ENCODE measurements at regions not wholly inside any gene's neighbourhood (a gene's known extent, or its start where the extent isn't known, plus 50 kb on each side); places are given as distances from the start of the nearest gene placed in this dataset.

DNA sequence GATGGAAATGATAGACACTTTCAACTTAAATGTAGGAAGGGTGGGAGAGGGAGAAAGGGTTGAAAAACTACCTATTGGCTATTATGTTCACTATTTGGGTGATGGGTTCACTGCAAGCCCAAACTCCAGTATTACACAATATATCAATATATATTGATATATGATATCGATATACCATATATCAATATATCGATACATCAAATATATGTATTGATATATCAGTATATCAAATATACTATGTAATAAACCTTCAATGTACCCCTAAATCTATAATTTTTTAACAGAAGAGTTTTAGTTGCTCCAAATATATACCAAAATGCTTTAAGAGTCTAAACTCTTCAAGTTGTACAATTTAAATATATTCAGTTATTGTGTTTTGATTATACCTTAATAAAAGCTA, 302.0 kb upstream of the RGMB start:
- intact Hi-C loops (cut with DNase I) = no loop called here
- Histone ChIP-seq H3K36me3 (no peaks in the 10 kb centered on the region), H3K4me3 (no peak overlapping the region), H3K27ac (no peak overlapping the region), H3K4me1 (no peaks in the 10 kb centered on the region), H3K9me3 (no peaks in the 10 kb centered on the region), H3K27me3 (ENCODE audit: low read depth) (no peaks in the 10 kb centered on the region)
- ATAC-seq (no peak), DNase-seq (no peak)
- TF ChIP-seq, protein P1, sequence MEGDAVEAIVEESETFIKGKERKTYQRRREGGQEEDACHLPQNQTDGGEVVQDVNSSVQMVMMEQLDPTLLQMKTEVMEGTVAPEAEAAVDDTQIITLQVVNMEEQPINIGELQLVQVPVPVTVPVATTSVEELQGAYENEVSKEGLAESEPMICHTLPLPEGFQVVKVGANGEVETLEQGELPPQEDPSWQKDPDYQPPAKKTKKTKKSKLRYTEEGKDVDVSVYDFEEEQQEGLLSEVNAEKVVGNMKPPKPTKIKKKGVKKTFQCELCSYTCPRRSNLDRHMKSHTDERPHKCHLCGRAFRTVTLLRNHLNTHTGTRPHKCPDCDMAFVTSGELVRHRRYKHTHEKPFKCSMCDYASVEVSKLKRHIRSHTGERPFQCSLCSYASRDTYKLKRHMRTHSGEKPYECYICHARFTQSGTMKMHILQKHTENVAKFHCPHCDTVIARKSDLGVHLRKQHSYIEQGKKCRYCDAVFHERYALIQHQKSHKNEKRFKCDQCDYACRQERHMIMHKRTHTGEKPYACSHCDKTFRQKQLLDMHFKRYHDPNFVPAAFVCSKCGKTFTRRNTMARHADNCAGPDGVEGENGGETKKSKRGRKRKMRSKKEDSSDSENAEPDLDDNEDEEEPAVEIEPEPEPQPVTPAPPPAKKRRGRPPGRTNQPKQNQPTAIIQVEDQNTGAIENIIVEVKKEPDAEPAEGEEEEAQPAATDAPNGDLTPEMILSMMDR (IDR thresholded peaks at IDR 0.05) = no peak

DNA sequence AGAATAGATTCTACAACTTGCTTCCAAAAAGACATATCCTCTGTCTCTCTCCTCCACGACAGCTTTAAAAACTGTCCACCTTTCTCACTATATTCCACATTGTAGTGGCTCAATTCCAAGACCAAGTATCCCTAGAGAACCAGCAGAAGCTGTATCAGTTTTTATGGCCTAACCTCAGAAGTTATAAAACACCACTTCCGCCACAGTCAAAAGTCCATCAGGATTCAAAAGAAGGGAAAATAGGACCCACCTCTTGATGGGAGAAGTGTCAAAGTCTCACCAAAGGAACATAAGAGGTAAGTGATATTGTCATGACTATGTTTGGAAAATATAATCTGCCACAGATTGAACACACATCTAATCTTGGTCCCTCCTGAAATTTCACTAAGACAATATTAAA, 299.2 kb upstream of the RGMB start:
- DNase-seq (no peak), ATAC-seq (no peak)
- Histone ChIP-seq H3K36me3 (no peaks in the 10 kb centered on the region), H3K4me1 (no peaks in the 10 kb centered on the region), H3K9me3 (no peaks in the 10 kb centered on the region), H3K27me3 (ENCODE audit: low read depth) (no peaks in the 10 kb centered on the region), H3K27ac (no peak overlapping the region), H3K4me3 (no peak overlapping the region)
- TF ChIP-seq, protein P1 (IDR thresholded peaks at IDR 0.05) = no peak
- intact Hi-C loops (cut with DNase I) = no loop called here

DNA sequence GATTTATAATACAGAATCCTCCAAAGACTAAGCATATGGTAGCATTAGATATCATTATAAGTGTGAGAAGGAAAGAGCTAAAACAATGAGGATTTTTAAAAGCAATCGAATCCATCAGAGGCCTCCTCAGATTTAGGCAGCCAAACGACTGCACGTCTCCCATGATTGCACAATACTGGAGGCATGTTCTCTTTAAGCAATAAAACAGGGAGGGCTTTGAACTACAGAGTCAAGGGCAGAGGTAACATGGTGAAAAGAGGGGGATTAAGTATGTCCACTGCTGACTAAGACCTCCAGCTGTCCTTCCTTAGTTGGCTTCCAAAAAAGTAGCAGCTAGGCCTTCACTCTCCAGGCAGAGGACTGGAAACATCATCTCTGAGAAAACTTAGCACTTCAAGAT, 298.7 kb upstream of the RGMB start:
- H3K9me3 ChIP-seq = no peaks in the 10 kb centered on the region
- H3K27ac ChIP-seq = no peak overlapping the region
- H3K27me3 ChIP-seq (ENCODE audit: low read depth) = no peaks in the 10 kb centered on the region
- TF ChIP-seq, protein P1 (IDR thresholded peaks at IDR 0.05) = no peak
- no peaks in the 10 kb centered on the region for H3K36me3 ChIP-seq
- H3K4me3 ChIP-seq = no peak overlapping the region
- H3K4me1 ChIP-seq = no peaks in the 10 kb centered on the region
- ATAC-seq (no peak), DNase-seq (no peak)
- intact Hi-C loops (cut with DNase I) = no loop called here

DNA sequence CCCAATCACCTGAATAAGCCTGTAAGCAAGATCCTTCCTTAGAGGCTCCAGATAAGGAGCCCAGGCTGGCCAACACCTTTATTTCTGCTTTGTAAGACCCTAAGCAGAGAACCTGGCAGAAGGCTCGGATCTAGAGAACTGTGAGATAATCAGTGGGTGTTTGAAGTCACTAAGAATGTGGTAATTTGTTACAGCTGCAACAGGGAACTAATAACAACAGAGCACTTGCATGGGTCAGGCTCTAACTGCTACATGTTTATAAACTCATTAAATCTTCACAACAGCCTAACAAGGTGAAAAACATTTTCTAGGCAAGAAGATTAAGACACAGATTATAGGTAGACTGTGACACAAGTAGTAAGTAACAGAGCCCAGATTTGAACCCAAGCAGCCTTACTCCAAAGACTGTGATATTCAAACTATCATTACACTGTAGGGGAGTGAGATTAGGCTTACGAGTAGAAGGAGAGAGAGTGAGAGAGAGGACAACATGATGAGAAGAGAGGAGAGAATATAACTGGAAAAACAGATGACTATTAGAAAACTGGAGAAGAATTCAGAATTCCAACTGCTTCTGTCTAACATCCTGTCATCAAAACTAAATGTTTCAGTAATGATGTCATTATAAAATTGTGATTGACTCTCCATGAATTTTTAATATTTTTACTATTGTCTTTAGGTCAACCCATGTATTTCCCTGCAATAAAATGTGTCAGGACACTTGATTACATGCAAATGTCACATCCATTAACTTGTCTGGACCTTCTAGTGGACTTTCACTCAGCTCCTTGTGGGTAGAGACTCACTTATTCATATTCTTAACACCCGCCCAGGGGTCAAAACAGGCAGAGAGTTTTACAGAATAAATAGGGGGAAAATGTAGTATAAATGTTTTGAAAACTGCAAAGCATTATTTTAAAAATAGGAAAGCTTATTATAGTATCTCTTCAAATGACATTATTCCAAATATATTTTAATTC, 290.9 kb upstream of the RGMB start:
- Histone ChIP-seq H3K4me1 (no peaks in the 10 kb centered on the region), H3K9me3 (no peaks in the 10 kb centered on the region), H3K27ac (no peak overlapping the region), H3K27me3 (ENCODE audit: low read depth) (no peaks in the 10 kb centered on the region), H3K36me3 (no peaks in the 10 kb centered on the region), H3K4me3 (no peak overlapping the region)
- ATAC-seq = no peak
- TF ChIP-seq, protein P1 (IDR thresholded peaks at IDR 0.05) = no peak
- intact Hi-C loops (cut with DNase I) = no loop called here
- DNase-seq = no peak

DNA sequence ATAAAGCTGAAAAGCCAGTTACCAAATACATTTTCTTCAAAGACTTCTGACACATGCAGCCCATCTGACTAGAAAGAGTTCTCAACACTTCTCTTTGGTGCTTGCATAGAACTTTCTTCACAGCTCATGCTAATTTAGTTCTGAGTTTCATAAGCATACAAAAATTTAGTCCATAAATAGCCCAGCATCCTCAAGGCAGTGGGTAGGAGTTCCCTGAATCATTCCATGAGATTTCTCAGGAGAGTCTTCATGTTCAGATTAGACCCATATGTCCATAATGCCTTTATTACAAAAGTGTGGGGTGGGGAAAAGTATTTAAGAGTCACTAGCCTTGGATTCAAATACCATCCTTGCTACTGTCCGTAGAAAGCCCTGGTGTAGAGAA, 290.2 kb upstream of the RGMB start:
- DNase-seq (no peak), ATAC-seq (no peak)
- no peak overlapping the region for H3K4me3 ChIP-seq
- H3K4me1 ChIP-seq = no peaks in the 10 kb centered on the region
- no peaks in the 10 kb centered on the region for H3K36me3 ChIP-seq
- H3K27ac ChIP-seq = no peak overlapping the region
- intact Hi-C loops (cut with DNase I) = no loop called here
- H3K27me3 ChIP-seq (ENCODE audit: low read depth) = no peaks in the 10 kb centered on the region
- TF ChIP-seq, protein P1 (IDR thresholded peaks at IDR 0.05) = no peak
- no peaks in the 10 kb centered on the region for H3K9me3 ChIP-seq

All from lower lobe of right lung (tissue), 2 donors.